NCI-H774 (cell line): ENCODE measurements at regions not wholly inside any gene's neighbourhood (a gene's known extent, or its start where the extent isn't known, plus 50 kb on each side); places are given as distances from the start of the nearest gene placed in this dataset.
"Not testable (repeated sequence)": the region's sequence is repeated elsewhere in the genome, so short reads cannot be mapped to it uniquely, and the experiment has no call there.

Experiments used
- DNase-seq: peaks from one replicate; lab custom pipeline; 2025; lab: John Stamatoyannopoulos, UW

DNA sequence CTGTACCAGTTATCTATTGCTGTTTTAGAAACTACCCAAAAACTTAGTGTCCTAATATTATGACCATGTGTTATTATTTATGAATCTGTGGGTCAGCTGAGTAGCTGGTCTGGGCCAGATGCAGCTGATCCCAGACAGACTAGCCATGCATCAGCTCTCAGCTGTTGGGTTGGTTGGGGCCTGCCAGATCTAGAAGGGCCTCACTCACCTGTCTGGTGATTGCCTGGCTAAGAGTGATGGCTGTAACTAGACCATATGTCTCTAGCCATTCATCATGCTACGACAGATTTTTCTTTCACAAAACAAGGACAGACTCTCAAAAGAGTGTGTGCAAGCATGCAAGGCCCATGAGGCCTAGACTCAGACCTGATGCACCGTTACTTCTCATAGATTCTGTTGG lies 403.2 kb downstream of the SAMD5 start:
- DNase-seq: no peak

DNA sequence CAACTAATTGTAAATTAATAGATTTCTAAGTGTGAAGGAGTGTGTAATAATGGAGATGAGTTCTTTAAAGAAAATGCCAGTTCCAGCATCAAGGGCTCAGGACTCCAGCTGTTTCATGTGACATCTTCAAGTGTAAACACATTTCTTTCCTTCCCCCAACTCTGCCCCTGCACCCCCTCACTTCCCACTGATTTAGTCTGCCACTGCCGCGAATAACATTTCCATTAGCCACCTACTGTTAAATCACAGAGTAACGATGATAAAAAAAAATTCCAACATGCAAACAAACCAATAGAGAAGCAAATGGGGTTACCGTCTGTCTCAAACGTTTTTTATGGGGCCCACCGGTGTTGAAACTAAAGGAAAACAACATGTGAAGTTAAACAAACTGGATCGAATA lies 414.3 kb downstream of the SAMD5 start:
- DNase-seq: no peak

DNA sequence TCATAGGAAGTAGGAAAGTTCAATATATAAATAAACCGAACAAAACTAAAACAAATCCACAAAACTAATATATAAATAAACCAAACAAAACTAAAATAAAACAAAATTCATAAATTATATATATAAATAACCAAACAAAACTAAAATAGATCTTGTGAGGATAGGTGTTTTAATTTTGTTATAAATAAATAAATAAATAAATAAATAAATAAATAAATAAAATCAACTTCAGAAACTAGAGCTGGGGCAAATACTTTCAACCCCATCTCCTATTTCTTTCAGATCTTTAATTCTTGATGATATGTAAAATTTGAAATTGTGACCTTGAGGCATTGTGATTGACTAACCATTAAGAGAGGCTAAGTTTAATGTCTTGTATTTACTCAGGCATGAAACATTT lies 416.1 kb downstream of the SAMD5 start:
- DNase-seq: no peak

GRCh38 chr6:147925826-147926225 lies 416.8 kb upstream of the SASH1 start:
- no peak for DNase-seq

GRCh38 chr6:147930745-147931144 lies 411.9 kb upstream of the SASH1 start:
- DNase-seq: no peak

DNA sequence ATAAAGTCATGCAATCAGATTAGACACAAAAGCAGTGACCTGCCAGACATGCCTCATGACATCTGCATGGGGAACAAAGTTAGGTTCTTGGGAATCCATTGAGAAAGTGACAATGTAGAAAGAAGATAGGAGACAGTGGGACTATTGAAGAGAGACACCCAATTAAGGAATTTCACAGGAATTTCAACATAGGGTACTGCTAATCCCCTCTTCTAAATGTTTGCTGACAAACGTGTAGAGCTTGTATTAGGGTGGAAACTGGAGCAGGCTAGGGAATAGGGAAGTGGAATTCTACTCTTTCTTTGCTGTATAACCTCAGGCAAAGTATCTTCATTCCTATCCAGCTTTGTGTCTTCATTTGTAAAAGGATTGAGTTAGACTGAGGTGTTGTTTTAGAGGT lies 409.4 kb upstream of the SASH1 start:
- DNase-seq: no peak

DNA sequence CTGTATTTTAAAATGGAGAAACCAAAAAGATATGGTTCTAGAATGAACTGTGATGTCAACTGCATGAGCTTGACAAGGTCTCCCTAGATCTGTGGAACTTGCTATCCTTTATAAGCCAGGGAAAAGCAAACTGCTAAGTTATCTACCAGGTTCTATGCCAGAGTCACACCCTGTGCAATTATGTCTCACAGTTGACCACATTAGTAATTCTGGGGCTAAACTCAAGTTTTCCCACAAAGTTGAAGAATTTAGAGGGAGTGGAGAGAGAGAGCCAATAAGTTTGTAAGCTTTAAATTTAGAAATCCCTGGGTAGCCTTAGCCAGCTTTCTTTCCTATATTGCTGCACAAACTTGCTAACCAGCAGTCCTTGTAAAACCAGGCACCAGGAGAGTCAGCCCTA lies 407.0 kb upstream of the SASH1 start:
- DNase-seq: no peak

- no peak for DNase-seq
These were observed 405.8 kb upstream of the SASH1 start for GRCh38 chr6:147936703-147937470.

- no peak for DNase-seq
These were observed 401.5 kb upstream of the SASH1 start for GRCh38 chr6:147941143-147941542.

- no peak for DNase-seq
These were observed 400.3 kb upstream of the SASH1 start for GRCh38 chr6:147942363-147942762.

GRCh38 chr6:147944122-147944521 lies 398.5 kb upstream of the SASH1 start:
- no peak for DNase-seq

DNA sequence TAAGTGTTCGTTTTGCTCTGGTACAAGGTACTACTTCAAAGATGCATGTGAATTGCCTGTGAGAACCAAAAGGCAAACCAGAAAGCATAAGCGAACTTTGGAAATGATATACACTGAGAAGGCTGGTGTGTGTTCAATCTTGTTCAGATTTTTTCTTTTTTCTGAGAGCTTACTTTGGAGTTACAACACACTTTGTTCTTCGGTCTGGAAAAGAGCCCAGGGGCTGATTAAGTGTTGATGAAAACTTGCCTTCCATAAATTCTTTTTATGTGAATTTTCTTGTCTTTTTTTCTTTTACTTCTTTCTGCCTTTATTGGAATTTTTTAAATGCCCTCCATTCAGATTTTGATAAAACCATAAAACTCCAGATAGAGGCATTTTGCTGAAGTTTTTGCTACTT lies 395.1 kb upstream of the SASH1 start:
- no peak for DNase-seq

- DNase-seq: no peak
These were observed 392.5 kb upstream of the SASH1 start for GRCh38 chr6:147949981-147950622.

DNA sequence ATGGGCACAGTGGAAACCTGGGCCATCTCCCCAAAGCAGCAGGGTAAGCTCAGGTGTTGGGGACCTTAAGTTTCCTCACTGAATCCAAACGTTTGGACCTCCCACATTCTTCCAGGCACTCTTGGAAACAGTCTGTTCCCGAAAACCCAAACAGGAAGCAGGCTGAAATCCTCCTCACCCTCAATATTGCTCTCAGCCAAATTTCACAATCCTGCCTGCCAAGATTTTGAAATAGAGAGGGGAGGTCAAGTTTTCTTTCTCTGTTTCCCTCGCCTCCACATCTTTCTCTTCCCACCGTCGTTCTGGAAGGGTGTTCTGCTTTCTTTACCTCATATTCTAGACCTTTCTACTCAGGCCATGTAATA lies 392.0 kb upstream of the SASH1 start:
- no peak for DNase-seq

GRCh38 chr6:147951726-147952125 lies 390.9 kb upstream of the SASH1 start:
- DNase-seq: no peak

- DNase-seq: no peak
These were observed 387.7 kb upstream of the SASH1 start for GRCh38 chr6:147954938-147955337.

- no peak for DNase-seq
These were observed 384.0 kb upstream of the SASH1 start for GRCh38 chr6:147958683-147959082.

- no peak for DNase-seq
These were observed 381.0 kb upstream of the SASH1 start for GRCh38 chr6:147961481-147962141.

GRCh38 chr6:147965448-147965847 lies 377.2 kb upstream of the SASH1 start:
- not testable (repeated sequence) for DNase-seq

DNA sequence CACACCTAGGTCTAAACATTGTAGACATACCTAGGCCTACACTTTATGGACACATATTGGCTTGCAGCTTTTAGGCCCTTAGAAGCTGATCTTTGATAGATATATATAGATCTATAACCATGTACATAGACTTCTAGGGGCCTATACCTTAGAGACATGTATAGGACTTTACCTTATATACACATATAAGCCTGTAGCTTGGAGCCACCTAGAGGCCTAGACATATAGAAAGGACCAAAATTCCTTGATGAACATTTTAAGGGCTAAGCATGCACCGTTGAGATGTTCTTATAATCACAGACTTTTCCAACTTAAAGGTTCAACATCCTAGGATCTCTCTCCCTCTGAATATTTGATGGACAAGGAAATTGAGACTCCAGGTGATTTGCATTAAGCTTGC lies 371.7 kb upstream of the SASH1 start:
- DNase-seq: no peak

DNA sequence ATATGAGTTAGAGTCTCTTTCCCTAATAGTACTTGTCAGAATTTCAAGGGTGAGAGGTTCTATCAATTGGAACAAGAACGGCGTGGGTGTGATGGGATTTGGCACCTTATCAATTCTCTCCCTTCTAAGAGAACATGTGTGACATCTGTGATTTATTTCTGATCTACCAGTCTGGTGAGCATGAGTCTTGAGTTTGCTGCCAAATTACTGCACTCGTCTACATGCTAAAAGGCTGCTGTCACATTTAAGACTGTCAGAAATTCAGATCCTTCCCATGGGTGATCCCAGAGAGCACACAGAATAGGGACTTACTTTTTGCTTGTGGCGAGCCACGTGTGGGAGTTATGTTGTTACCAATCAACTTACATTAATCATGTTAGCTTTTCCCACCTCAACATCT lies 370.2 kb upstream of the SASH1 start:
- DNase-seq: no peak

- DNase-seq: no peak
These were observed 368.8 kb upstream of the SASH1 start for GRCh38 chr6:147973806-147974205.

- DNase-seq: no peak
These were observed 368.3 kb upstream of the SASH1 start for GRCh38 chr6:147974376-147974775.
